ENCODE measurements at regions not wholly inside any gene's neighbourhood (a gene's known extent, or its start where the extent isn't known, plus 50 kb on each side); places are given as distances from the start of the nearest gene placed in this dataset.

- CTCF ChIA-PET: no interaction called here
- POLR2A ChIA-PET: no interaction called here
- Histone ChIP-seq H3K36me3 (ENCODE audit: insufficient read depth, low read length) (no peaks in the 10 kb centered on the region), H3K9me3 (ENCODE audit: control insufficient read depth in 1 of 2, insufficient read depth in 1 of 2, low read length in 2 of 2) (no peaks in the 10 kb centered on the region), H3K27me3 (ENCODE audit: control insufficient read depth in 1 of 2, insufficient read depth in 2 of 2, low read length in 2 of 2) (no peaks in the 10 kb centered on the region), H3K4me1 (ENCODE audit: insufficient read depth, low read length) (no peaks in the 10 kb centered on the region), H3K4me3 (ENCODE audit: low read length) (no peak overlapping the region), H3K27ac (ENCODE audit: low read depth in 1 of 2, low read length in 2 of 2) (no peak overlapping the region)
- no peaks in the 10 kb centered on the region for H3K36me3 Mint-ChIP-seq (ENCODE audit: low read depth)
- no peak overlapping the region for H3K27ac Mint-ChIP-seq
- H3K4me1 Mint-ChIP-seq (ENCODE audit: low read depth): no peaks in the 10 kb centered on the region
- intact Hi-C loops (cut with DNase I, micrococcal nuclease): no loop called here
- no peak for TF ChIP-seq CTCF (IDR thresholded peaks at IDR 0.05)
- no peak for DNase-seq
- peaks cover 7% of the 10 kb centered on the region for H3K9me3 Mint-ChIP-seq
- H3K27me3 Mint-ChIP-seq: no peaks in the 10 kb centered on the region
- ATAC-seq (ENCODE audit: poor library complexity): no peak
- no peak overlapping the region for H3K4me3 Mint-ChIP-seq
Measured at GRCh38 chr15:23912191-23912590, 225.1 kb upstream of the NDN start.

DNA sequence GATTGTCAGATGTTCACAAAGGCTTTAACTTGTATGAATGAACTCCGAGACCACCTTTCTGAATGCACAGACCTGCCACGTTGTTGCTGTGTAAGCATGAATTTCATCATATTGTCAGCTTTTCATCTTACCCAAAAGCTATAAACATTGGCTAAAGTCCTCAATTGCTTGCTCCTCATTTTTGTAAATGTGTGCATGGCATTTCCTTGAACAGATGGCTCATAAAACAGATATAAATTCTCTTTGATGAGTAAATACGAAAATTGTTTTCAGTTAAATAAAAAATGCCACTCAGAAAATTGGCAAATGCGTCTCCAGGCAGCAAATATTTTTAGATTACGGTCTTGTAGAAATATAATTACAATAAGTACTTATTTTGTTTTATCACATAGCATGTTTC, 226.0 kb upstream of the NDN start:
- H3K4me1 Mint-ChIP-seq (ENCODE audit: low read depth): no peaks in the 10 kb centered on the region
- H3K27ac Mint-ChIP-seq: no peak overlapping the region
- ATAC-seq (ENCODE audit: poor library complexity): no peak
- Histone ChIP-seq H3K36me3 (ENCODE audit: insufficient read depth, low read length) (no peaks in the 10 kb centered on the region), H3K27ac (ENCODE audit: low read depth in 1 of 2, low read length in 2 of 2) (no peak overlapping the region), H3K4me1 (ENCODE audit: insufficient read depth, low read length) (no peaks in the 10 kb centered on the region), H3K9me3 (ENCODE audit: control insufficient read depth in 1 of 2, insufficient read depth in 1 of 2, low read length in 2 of 2) (no peaks in the 10 kb centered on the region), H3K27me3 (ENCODE audit: control insufficient read depth in 1 of 2, insufficient read depth in 2 of 2, low read length in 2 of 2) (no peaks in the 10 kb centered on the region), H3K4me3 (ENCODE audit: low read length) (no peak overlapping the region)
- H3K4me3 Mint-ChIP-seq: no peak overlapping the region
- H3K36me3 Mint-ChIP-seq (ENCODE audit: low read depth): no peaks in the 10 kb centered on the region
- no peak for DNase-seq
- intact Hi-C loops (cut with DNase I, micrococcal nuclease): no loop called here
- no peaks in the 10 kb centered on the region for H3K27me3 Mint-ChIP-seq
- ChIA-PET POLR2A (no interaction called here), CTCF (no interaction called here)
- TF ChIP-seq CTCF (IDR thresholded peaks at IDR 0.05): no peak
- H3K9me3 Mint-ChIP-seq: peaks cover 7% of the 10 kb centered on the region

DNA sequence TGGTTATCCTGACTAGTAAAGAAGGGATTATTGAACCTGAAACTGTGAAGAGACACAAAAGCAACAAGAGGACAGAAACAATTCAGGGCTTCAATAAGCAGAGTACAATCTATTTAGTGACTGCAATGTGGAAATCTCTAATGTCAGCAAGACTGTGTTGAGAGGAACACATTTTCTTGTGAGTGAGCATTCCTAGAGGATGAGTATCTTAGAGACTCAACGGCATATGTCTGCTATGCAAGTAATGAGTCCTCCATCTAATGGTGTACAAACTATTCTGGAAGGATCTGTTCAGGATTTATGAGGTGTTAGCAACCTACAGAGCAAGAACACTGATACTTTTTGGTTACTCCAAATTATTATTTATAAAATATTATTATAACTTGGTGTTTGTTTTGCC, 226.5 kb upstream of the NDN start:
- H3K9me3 ChIP-seq (ENCODE audit: control insufficient read depth in 1 of 2, insufficient read depth in 1 of 2, low read length in 2 of 2): no peaks in the 10 kb centered on the region
- H3K4me1 ChIP-seq (ENCODE audit: insufficient read depth, low read length): no peaks in the 10 kb centered on the region
- H3K27me3 Mint-ChIP-seq: no peaks in the 10 kb centered on the region
- DNase-seq (no peak), ATAC-seq (ENCODE audit: poor library complexity) (no peak)
- no peak overlapping the region for H3K27ac Mint-ChIP-seq
- no peak overlapping the region for H3K4me3 Mint-ChIP-seq
- no peaks in the 10 kb centered on the region for H3K36me3 ChIP-seq (ENCODE audit: insufficient read depth, low read length)
- CTCF ChIA-PET: no interaction called here
- no peaks in the 10 kb centered on the region for H3K36me3 Mint-ChIP-seq (ENCODE audit: low read depth)
- no peaks in the 10 kb centered on the region for H3K27me3 ChIP-seq (ENCODE audit: control insufficient read depth in 1 of 2, insufficient read depth in 2 of 2, low read length in 2 of 2)
- no peak overlapping the region for H3K27ac ChIP-seq (ENCODE audit: low read depth in 1 of 2, low read length in 2 of 2)
- H3K9me3 Mint-ChIP-seq: peaks cover 7% of the 10 kb centered on the region
- H3K4me3 ChIP-seq (ENCODE audit: low read length): no peak overlapping the region
- TF ChIP-seq CTCF (IDR thresholded peaks at IDR 0.05): no peak
- POLR2A ChIA-PET: no interaction called here
- H3K4me1 Mint-ChIP-seq (ENCODE audit: low read depth): no peaks in the 10 kb centered on the region
- intact Hi-C loops (cut with DNase I, micrococcal nuclease): no loop called here
